ENCODE measurements at regions not wholly inside any gene's neighbourhood (a gene's known extent, or its start where the extent isn't known, plus 50 kb on each side); places are given as distances from the start of the nearest gene placed in this dataset.

DNA sequence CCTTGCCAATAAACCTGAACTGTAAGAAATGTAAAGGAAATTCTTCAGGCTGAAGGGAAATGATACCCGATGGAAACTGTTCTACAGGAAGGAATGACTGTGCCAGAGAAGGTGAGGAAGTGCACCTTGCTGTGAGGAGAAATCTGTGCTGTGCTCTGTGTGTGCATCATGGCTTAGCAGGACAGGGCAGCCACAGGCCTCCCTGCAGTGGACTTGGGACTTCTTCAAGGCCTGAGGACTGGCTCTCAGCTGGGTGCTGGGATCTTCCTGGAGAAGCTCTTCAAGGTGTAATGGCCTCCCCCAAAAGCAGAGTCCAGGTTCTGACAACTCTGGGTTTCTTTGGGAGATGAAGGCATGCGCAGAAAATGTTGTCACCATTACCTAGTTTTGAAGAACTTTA is 145.1 kb downstream of the UQCRFS1 start:
- TF ChIP-seq, protein P1, sequence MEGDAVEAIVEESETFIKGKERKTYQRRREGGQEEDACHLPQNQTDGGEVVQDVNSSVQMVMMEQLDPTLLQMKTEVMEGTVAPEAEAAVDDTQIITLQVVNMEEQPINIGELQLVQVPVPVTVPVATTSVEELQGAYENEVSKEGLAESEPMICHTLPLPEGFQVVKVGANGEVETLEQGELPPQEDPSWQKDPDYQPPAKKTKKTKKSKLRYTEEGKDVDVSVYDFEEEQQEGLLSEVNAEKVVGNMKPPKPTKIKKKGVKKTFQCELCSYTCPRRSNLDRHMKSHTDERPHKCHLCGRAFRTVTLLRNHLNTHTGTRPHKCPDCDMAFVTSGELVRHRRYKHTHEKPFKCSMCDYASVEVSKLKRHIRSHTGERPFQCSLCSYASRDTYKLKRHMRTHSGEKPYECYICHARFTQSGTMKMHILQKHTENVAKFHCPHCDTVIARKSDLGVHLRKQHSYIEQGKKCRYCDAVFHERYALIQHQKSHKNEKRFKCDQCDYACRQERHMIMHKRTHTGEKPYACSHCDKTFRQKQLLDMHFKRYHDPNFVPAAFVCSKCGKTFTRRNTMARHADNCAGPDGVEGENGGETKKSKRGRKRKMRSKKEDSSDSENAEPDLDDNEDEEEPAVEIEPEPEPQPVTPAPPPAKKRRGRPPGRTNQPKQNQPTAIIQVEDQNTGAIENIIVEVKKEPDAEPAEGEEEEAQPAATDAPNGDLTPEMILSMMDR (IDR thresholded peaks at IDR 0.05; ENCODE audit: insufficient read depth, low read length): no peak
- TF ChIP-seq, protein P2, sequence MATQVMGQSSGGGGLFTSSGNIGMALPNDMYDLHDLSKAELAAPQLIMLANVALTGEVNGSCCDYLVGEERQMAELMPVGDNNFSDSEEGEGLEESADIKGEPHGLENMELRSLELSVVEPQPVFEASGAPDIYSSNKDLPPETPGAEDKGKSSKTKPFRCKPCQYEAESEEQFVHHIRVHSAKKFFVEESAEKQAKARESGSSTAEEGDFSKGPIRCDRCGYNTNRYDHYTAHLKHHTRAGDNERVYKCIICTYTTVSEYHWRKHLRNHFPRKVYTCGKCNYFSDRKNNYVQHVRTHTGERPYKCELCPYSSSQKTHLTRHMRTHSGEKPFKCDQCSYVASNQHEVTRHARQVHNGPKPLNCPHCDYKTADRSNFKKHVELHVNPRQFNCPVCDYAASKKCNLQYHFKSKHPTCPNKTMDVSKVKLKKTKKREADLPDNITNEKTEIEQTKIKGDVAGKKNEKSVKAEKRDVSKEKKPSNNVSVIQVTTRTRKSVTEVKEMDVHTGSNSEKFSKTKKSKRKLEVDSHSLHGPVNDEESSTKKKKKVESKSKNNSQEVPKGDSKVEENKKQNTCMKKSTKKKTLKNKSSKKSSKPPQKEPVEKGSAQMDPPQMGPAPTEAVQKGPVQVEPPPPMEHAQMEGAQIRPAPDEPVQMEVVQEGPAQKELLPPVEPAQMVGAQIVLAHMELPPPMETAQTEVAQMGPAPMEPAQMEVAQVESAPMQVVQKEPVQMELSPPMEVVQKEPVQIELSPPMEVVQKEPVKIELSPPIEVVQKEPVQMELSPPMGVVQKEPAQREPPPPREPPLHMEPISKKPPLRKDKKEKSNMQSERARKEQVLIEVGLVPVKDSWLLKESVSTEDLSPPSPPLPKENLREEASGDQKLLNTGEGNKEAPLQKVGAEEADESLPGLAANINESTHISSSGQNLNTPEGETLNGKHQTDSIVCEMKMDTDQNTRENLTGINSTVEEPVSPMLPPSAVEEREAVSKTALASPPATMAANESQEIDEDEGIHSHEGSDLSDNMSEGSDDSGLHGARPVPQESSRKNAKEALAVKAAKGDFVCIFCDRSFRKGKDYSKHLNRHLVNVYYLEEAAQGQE (IDR thresholded peaks at IDR 0.05; ENCODE audit: insufficient replicate concordance, low read depth): no peak
- no peak for TF ChIP-seq POLR2AphosphoS5 (IDR thresholded peaks at IDR 0.05; ENCODE audit: low read depth)
- no peak for TF ChIP-seq SPI1 (IDR thresholded peaks at IDR 0.05; ENCODE audit: borderline replicate concordance, low read depth)
- TF ChIP-seq GABPA (IDR thresholded peaks at IDR 0.05; ENCODE audit: low read depth): no peak
